Suppressor macrophage (primary cell): ENCODE measurements at regions not wholly inside any gene's neighbourhood (a gene's known extent, or its start where the extent isn't known, plus 50 kb on each side); places are given as distances from the start of the nearest gene placed in this dataset.
"Not testable (repeated sequence)": the region's sequence is repeated elsewhere in the genome, so short reads cannot be mapped to it uniquely, and the experiment has no call there.

ENCODE experiments used
- DNase-seq, 4 experiments: peaks; one replicate each; pipeline ENCODE4 v3.0.0-alpha.2; 2020 to 2022

DNA sequence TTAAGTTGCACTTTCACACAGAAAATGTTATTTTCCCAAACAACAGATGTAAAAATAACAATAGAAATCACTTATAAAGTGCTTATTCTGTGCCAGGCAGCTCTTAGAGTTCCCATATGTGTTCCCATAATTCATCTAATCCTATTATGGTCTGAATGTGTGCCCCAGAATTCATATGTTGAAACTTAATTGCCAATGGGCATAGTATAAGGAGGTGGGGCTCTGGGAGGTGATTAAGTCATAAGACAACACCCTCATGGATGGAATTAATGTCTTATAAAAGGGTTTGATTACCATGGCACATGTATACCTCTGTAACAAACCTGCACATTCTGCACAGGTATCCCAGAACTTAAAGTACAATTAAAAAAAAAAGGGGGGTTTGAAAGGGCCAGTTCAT is 92.7 kb downstream of the FZD1 start:
- no peak for DNase-seq

DNA sequence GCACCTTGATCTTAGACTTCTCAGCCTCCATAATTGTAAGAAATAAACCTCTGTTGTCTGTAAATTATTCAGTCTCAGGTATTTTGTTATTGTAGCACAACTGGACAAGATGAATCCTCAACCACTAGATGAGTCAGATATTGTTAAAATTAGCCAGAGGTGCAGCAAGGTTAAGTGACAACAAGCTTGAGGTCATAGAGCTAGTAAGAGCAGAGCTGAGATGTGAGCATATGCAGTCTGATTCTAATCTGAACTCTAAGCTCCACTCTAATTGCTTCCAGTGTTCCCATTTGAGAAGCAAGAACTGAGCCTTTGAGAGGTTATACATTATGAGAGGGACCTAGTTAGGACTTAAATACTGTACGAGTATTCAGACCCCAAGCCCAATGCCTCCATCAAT is 93.1 kb downstream of the FZD1 start:
- DNase-seq: no peak

DNA sequence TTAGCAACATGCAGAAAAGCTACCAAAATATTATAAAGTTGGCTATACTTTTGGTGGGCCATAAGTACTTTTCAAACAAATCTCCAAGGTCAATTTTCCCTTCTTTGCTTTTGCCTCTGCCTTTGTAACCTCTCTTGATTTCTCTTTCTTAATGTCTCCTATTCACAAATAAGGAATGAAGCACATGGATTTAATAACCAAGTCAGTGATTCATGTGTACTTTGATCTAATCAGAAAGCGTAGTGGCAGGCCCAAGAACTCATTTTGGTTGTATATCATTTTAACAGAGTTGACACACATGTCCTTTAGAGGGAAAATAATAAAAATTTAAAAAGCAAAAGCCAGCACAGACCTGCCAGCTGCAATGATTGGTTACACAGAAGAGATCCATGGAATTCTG is 93.7 kb downstream of the FZD1 start:
- DNase-seq: no peak

DNA sequence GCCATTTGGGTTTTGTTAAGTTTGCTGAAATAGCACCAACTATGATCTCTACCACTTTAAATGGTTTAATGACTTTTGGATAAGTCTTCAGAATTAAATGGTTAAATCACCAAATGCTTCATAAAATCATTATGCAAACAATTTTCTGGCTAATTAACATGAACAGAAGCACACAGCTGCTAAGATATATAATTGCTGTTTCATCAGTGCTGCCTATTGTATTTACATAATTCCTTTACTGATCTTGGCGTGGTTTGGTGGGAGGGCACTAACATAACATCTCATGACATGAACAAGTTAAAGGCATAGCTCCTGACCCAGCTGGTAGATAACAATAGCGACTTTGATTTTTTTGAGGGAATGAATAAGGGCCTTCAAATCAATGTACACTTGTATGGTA is 94.1 kb downstream of the FZD1 start:
- no peak for DNase-seq

DNA sequence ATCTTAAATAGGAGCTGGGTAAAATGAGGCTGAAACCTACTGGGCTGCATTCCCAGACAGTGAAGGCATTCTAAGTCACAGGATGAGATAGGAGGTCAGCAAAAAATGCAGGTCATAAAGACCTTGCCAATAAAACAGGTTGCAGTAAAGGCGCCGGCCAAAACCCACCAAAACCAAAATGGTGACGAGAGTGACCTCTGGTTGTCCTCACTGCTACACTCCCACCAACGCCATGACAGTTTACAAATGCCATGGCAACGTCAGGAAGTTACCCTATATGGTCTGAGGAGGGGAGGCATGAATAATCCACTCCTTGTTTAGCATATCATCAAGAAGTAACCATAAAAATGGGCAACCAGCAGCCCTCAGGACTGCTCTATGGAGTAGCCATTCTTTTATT is 100.9 kb downstream of the FZD1 start:
- DNase-seq: not testable (repeated sequence)

DNA sequence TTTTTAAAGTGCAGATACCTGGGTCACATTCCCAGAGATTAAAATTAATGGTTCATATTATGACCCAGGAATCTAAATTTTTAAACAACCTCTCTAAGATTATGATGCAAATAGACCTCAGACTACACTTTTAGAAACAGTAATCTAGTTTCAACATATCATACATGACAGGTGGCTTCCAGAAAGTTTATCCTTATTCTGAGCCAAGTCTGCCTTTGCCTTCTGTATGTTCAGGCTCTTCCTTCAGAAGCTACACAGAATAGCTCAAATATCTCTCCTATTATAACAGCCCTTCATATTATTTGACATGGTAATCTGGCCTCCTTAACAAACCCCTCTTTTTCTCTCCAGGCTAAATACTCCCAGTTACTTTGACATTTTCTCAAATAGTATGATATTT is 101.9 kb downstream of the FZD1 start:
- no peak for DNase-seq

DNA sequence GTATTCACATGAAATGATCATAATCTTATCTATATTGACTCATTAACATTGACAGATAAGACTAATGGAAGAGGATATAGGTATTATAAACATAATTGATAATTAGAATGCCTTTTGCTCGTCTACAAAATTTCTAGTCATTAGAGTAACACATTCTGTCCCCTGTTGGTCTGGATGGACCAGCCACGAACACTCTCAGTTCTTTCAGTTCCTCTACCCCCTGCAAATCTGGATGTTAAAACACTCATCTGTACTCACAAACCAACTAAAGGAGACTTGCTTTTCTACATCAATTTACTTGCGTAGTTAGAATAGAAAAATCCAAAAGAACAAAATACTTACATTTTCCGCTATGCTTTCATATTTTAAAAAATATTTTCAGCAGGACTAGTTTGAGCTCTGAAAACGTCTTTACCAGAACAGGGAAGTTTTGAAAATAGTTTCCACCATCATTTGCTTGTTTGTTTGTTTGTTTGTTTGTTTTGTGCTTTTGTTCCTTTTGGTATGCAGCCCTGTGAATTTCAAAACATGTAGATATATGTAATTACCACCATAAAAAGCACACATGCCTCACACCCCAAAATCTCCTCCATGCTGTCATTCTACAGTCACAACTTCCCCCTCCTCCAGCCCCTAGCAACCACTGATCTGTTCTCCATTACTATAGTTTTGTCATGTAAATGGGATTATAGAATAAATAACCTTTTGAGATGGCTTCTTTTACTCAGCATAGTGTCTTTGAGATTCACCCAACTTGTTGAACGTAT is 103.8 kb downstream of the FZD1 start:
- no peak for DNase-seq

DNA sequence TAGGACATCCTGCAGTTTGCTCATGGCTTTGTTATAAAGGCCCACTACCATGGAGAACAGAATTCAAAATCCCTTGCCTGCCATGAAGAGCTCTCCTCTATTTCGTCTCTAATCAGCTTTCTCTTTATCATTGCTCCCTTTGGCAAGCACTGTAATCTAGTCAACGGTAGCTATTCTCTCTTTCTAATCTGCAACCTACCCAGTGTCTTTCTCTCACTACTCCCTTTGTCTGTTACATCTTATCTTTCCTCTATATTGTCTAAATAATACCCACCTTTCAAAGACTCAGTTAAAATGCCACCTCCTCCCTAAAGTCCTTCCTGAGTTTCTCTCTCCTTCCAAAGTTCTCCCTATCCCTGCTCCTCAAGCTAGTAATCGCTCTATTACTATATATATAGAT is 108.1 kb downstream of the FZD1 start:
- DNase-seq: no peak

DNA sequence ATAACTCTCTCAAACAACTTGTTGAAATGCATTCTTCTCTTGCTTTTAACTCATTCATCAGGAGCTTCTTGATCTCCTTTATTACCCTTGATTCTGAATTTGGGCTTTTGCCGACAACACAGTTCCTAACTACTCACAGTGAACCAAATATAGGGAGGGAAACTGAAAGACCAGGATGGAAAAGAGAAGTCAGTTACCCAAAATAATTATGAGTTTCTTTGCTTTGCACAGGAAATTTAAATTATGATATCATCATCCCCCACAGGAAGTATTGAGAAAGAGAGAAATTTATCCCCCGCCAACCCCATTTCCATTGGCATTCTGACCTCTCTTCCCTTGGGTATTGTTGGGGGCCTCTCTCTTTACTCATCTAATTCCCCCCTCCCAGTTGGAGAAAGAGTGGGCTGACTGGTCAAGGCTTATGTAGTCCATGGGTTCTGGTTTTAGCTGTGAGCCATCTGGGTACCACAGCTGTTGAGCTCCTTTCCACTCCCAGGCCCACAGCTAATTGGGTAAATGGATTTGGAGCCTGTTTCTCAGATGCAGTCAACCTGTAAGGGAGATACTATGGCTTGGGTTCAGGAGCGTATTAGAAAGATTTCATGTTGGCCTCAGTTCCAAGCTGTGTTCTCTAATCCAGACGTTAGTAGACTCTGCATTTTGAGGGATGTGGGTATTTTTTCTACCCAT is 109.0 kb downstream of the FZD1 start:
- DNase-seq: peak in 2 of 4 experiments; percentile 61 to 68

DNA sequence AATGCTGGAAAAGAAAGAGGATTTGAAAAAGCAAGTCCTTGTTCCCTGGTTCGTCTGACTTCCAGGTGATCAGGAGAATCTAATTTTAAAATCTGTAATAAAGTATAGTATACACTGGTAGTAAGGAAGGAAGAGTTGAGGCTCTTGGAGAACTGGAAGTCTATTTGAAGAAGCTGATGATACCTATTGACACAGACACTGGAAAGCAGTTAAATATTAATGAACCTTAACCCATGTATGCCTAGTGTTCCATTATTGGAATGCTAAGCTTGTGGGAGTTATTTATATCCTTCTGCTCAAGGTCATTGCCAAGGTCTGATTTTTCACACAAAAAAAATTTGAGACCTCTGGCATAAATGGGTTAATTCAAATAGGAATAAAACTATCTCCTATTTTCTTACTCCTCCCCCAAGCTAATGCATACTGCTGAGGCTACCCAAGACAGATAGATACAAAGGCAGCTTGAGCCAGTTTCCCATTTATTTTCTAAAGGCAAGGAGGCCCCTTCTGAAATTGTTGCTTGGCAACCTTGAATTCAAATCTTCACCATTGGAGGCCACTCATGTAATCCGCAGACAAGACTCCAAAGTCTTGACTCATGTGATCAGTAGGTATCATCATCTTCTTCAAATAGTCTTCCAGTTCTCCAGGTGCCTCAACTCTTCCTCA is 110.2 kb downstream of the FZD1 start:
- DNase-seq: no peak

DNA sequence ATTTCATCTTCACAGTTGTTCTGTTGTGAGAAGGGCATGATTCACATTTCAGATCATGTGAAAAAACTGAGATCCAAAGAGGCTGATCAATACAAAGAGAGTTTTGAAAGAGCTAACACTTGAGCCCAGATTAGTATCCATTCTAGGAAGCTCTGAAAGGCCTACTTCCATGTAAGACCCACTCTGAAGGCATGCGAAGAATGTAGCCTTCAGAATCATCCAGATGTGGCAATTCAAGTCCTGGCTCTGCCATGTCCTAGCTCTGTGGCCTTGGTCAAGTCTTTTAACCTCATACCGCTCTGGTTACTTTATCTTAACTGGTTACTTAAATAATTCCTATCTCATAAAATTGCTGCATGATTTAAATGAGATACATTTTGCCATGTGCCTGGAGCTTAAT is 111.1 kb downstream of the FZD1 start:
- DNase-seq: no peak

DNA sequence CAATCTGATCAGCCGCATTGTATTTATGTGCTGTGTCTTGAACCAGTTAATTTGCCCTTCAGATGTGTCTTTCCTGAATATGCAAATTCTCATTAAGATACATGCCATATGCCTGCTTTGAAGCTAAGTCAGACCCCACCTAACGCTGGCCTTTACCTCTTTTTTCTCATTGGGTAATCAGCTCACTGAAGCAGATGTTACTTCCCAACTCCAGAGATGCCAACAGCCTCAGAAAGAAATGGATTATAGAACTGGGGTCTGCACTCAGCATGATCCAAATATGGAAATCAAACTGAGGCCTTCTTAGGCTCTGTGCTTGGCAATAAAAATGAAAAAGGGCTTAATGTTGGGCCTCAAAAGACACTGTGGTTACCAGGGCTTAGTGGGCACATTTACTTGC is 113.9 kb downstream of the FZD1 start:
- DNase-seq: no peak

DNA sequence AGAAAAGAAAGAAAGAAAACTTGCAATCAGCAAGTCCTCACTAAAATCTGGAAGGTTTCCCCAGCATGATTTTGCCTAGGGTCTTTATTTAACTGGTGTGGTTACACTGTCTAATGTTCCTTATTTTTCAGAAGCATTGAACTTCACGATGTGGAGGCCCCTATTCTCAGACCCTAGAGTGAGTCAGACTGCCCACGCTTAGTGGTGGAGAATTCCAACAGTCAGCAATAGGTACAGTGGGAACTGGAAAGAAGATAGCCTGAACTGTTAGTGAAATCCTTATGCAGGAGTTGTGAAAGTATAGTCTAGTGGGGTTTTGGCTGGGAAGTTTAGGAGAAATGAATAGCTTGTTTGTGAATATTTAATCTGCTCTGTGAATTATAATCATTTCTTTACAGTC is 115.0 kb downstream of the FZD1 start:
- DNase-seq: peak; percentile 26 to 68 (median 45)

DNA sequence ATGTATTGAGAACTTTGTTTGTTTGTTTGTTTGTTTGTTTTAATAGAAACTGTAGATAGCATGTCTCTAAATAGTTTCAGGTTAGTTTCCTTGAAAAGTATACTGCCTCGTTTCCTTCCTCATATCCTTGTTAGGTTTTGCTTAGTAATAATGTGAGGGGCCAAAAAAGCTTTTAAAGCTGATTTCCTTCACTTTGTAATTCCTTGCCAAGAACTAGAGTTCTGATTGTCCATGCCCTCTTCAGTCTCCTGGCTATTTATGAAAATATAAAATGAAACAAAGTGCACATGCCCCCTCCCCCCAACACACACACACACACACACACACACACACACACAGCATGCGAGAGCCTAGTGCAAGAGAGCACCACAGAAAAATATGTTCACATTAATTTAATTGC is 115.8 kb downstream of the FZD1 start:
- DNase-seq: no peak

DNA sequence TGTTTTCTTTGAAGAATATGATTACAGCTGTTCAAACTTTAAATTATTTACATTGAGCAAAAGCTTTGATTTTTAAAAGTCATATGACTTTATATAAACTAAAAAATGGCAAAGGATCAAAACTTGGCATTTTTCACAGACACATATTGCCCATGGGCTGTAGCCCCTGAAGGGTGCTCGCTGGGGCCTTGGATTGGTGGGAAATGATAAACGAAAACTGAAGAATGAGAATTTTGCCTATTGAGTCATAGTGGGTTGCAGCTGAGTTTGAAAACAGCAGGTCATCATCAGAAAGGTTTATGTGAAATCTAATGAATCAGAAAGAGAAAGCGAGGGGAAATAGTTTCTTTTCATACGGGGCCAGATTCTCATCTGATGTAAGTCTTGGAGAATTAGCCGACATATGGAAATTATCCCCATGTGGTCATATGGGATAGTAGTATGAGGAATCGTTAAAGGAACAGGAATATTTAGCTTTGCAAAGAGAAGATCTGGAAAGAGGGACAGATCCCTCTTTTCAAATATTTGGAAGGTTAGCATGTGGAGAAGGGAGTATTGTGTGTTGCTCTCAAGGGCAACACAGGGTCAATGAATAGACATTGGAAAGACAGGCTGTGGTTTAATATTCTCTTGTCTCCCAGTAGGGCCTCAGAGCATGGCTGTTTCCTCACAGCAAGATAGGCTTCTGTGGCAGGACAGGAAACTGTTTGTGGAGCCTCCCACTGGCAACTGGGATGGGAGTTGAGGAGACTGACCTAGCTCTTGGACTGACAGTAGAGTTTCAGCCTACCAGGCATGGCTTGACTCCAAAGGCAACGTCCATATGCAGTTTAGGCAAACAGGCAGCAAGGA is 119.0 kb downstream of the FZD1 start:
- DNase-seq: no peak

DNA sequence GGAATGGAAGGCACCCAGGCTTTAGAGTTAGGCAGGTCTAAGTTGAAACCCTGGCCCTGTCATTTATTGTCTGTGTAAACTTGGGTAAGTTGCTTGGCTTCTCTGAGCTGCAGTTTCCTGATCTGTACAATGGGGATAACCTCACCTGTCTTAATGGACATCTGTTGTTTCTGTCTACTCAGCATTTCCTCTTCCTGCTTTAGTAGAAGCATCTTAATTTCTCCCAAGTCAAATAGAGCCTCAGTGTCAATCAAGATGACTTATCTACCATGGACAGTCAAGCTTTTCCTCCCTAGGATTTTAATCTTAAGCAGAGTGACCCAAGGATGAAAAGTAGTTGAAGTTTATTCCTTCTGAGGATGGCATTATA is 119.7 kb downstream of the FZD1 start:
- no peak for DNase-seq

DNA sequence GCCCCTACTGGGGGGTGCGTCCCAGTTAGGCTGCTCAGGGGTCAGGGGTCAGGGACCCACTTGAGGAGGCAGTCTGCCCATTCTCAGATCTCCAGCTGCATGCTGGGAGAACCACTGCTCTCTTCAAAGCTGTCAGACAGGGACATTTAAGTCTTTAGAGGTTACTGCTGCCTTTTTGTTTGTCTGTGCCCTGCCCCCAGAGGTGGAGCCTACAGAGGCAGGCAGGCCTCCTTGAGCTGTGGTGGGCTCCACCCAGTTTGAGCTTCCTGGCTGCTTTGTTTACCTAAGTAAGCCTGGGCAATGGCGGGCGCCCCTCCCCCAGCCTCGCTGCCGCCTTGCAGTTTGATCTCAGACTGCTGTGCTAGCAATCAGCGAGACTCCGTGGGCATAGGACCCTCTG is 130.5 kb downstream of the FZD1 start:
- not testable (repeated sequence) for DNase-seq

DNA sequence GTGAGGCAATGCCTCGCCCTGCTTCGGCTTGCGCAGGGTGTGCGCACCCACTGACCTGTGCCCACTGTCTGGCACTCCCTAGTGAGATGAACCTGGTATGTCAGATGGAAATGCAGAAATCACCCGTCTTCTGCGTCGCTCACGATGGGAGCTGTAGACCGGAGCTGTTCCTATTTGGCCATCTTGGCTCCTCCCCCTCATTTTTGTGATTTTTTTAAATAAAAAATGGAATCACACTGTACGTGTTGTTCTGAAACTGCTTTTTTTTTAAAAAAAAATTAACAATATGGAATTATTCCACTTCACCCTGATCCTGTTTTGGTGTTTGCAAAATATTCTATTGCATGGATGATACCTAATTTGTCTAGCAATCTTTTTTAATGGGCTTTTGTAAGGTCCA is 131.1 kb downstream of the FZD1 start:
- DNase-seq: not testable (repeated sequence)

DNA sequence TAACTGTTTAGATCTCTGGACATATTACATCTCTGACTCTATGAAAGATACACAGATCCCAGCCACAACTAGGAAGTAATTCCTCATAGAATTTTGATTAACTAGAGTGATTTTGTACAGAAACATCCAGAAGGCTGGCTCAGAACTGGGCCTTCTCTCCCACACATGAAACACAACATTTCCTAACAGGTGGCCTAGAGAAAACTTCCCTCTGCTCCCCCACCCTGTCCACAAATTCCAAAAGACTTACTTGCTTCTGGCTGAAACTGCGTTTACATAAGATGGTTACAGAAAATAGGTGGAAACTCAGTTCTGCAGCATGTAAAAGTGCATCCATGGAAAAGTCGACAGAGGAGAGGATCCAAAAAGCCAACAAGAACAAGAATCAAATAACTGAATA is 132.9 kb downstream of the FZD1 start:
- no peak for DNase-seq

DNA sequence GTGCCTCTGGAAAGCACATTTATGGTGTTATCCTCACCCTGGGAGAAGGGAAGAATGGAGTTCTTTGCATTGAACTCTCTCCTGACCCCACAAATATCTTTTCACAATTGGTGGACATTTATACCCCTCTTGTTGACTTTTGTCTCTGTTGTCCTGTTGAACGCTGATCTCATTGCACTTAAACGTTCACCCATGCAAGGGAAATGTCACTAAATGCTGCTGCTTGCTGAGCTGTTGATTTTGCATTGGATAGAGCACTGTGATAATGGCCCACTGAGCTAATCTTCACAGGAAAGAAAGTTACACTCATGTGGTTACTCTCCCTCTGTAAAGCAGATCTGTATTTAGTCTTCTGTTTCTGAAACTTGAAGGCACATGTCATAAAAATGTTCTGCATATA is 133.4 kb downstream of the FZD1 start:
- DNase-seq: no peak

DNA sequence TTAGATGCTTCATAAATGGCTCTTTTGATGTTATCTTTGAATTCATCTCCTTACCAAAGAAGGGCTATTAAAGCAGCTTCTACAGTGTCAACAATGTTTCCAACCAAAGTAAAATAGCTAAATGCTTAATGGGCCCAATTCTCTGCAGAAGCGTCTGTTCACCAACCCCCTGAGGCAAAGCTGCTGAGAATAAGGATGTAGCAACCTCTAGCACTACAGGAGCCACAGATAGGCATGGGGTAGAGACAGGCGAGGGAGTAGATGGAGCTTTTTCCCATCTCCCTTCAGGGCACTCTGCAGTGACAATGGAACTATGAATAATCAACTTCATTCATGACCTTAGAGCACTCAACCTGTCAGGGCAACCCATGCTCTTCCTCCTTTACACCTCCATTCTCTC is 134.1 kb downstream of the FZD1 start:
- DNase-seq: no peak

DNA sequence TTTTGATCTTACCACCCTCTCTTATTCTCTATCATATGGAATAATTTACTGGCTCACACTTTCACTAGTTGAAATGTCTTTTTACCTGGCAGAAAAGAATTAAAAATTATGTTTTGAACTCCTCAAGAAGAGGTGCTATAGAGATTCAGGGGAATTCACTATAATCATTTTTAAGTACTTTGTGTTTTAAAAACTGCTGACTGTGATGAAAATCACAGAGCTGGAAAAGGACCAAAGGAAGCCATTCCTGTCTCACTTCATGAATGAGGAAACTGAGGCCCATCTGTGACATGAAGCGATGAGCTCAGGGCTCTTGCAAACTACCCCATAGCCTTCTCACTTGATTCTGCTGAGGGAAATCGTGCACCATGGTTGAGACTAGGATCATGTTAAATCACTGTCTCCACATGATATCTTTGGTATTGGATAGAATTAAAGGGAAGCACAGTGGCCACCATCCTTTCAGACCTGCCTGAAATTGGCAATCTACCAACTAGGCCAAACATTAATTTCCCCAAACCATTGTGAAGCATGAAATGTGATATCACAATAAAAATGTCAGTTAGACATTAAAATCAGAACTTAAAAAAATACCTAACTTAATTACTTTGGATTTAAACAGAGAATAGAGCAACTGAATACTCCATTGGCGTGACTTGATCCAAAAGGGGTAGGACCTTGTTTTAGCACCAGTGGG is 141.0 kb downstream of the FZD1 start:
- DNase-seq: no peak
